Esophagus (tissue), 2 donors: ENCODE measurements at regions not wholly inside any gene's neighbourhood (a gene's known extent, or its start where the extent isn't known, plus 50 kb on each side); places are given as distances from the start of the nearest gene placed in this dataset.
"Not testable (repeated sequence)": the region's sequence is repeated elsewhere in the genome, so short reads cannot be mapped to it uniquely, and the experiment has no call there.

Source experiments
- H3K27ac ChIP-seq, 2 donors: one replicate each; pipeline ENCODE4 v1.5.1; 2013; ENCODE audit warnings: low read depth in 2 of 2, mild to moderate bottlenecking in 2 of 2, inconsistent platforms in 1 of 2, low read length in 1 of 2, moderate library complexity in 1 of 2
- H3K27me3 ChIP-seq, 2 donors: one replicate each; pipeline ENCODE4 v1.6.1; 2013; ENCODE audit warnings: low read length in 2 of 2, control low read depth in 1 of 2, mild to moderate bottlenecking in 1 of 2; ENCODE audit not compliant: insufficient read depth in 2 of 2, control insufficient read depth in 1 of 2
- H3K36me3 ChIP-seq, 2 donors: one replicate each; pipeline ENCODE4 v1.6.1; 2013; ENCODE audit warnings: low read length in 1 of 2; ENCODE audit not compliant: control insufficient read depth in 2 of 2, insufficient read depth in 2 of 2
- H3K4me1 ChIP-seq, 2 donors: one replicate each; pipeline ENCODE4 v1.6.1; 2013; ENCODE audit warnings: low read length in 1 of 2; ENCODE audit not compliant: control insufficient read depth in 2 of 2, insufficient read depth in 2 of 2
- H3K4me3 ChIP-seq, 2 donors: one replicate each; pipeline ENCODE4 v1.5.1; 2013; ENCODE audit warnings: low read length in 2 of 2, mild to moderate bottlenecking in 2 of 2, low read depth in 1 of 2, moderate library complexity in 1 of 2
- H3K9me3 ChIP-seq, 2 donors: one replicate each; pipeline ENCODE4 v1.6.1; 2013; ENCODE audit warnings: mild to moderate bottlenecking in 2 of 2, low read depth in 1 of 2, low read length in 1 of 2, moderate library complexity in 1 of 2; ENCODE audit not compliant: control insufficient read depth in 2 of 2, insufficient read depth in 1 of 2
- WGBS, 2 donors: extraction: QIAGEN DNeasy Blood & Tissue Kit; methylation state at CpG; one replicate each; pipeline ENCODE4 v1.1.7; 2013; 5-methylcytosine and 5-hydroxymethylcytosine counted together
- donor health status: healthy with polysubstance abuse.
- donor health status: Bipolar disorder and iron deficiency.

DNA sequence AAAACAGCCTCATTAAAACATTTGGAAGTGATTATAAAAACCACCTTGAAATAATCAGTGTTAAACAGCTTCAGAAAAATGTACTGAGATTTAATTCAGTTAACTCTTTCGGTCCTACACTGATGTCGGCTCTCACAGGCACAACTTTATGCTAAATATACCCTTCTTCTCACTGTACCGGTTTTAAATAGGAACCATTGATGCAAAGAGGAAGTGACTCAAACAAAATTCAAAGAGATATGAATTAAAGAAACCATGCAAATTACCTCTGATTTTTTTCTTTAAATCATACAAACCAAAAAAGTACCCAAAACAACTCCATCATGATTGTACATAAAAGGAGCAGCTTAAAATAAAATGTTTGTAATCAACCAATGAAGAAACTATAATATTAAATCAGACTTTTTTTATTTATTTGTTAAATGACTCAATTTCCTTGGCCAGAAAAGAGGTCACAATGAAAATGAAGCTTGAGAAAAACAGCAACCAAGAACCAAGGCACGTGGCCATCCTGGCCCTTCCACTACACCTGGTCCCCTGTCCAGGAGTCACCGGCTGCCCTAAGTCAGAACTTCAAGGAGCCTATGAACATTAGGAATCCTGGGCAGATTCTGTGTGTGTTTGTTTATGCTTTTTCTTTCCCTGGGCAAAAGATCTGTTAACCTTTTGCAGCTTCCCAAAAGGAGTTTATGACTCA is 73.0 kb upstream of the CABCOCO1 start:
- Histone ChIP-seq H3K9me3 (no peaks in the 10 kb centered on the region), H3K36me3 (no peaks in the 10 kb centered on the region), H3K27me3 (no peaks in the 10 kb centered on the region), H3K4me1 (no peaks in the 10 kb centered on the region), H3K4me3 (no peak overlapping the region), H3K27ac (no peak overlapping the region)
- WGBS, 2 donors = 71 to 74% methylated on average over 5 of the region's 5 CpGs

DNA sequence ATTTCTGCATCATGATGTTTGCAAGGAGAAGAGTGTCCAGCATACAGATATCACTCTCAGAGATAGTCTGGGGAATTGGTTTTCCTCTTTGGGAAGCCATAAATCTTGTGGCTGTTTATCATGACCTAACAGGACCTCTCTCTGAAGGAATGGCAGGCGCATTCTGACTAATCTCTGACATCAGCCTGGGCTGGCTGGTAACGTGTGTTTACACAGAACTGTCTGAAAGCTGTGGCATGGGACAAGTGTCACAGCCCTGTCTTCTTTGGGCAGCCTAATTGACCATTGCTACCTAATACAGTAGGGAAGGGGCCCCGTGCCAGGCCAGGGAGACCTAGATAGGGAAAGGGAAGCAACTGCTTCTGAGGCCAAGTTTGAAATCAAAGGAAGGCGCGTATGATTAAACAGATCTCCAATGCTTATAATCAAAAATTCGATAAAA is 73.9 kb upstream of the CABCOCO1 start:
- H3K9me3 ChIP-seq = no peaks in the 10 kb centered on the region
- H3K27me3 ChIP-seq = no peaks in the 10 kb centered on the region
- 70 to 79% methylated on average over 6 of the region's 6 CpGs for WGBS, 2 donors
- H3K36me3 ChIP-seq = no peaks in the 10 kb centered on the region
- no peak overlapping the region for H3K27ac ChIP-seq
- H3K4me1 ChIP-seq = no peaks in the 10 kb centered on the region
- H3K4me3 ChIP-seq = no peak overlapping the region

DNA sequence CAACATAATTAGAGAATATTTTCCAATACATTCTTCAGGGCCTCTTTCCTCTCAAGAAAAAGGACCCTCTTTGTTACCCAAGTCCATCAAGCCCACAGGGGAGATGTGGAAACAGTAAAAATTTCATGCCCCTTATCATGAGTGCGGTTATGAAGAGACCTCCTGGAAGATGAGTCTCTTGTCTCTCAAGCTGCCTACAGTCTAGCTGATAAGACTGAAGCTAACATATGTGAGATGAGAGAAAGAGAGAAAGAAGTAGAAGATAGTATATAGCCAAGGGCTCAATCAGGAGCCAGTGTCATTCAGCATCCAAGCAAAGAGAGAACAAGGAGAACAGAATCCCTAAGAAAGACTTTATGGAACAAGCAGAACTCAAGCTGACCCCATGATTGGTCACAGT is 75.9 kb upstream of the CABCOCO1 start:
- no peak overlapping the region for H3K4me3 ChIP-seq
- H3K4me1 ChIP-seq = no peaks in the 10 kb centered on the region
- WGBS, 2 donors = 94 to 96% methylated on average over 1 of the region's 1 CpG
- no peaks in the 10 kb centered on the region for H3K9me3 ChIP-seq
- H3K27me3 ChIP-seq = no peaks in the 10 kb centered on the region
- H3K27ac ChIP-seq = no peak overlapping the region
- no peaks in the 10 kb centered on the region for H3K36me3 ChIP-seq

DNA sequence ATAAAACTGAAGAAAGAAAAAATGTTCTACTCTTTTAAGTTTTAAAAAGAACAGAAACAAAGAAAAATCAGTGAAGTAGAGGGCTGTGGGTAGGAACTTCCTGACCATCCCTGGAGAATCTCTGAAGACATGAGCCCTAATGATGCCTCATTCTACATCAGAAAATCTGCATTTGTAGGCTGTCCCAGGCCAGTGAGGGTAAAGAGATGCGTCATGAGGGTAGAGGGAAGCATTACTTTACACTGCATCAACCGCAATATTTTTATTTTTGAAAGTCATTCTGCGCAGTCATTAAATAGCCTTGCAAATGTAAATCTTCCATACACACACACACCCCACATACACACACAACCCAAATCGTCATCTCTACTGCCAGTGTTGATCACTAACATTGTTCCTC is 82.1 kb upstream of the CABCOCO1 start:
- H3K27ac ChIP-seq = no peak overlapping the region
- WGBS, 2 donors = 90 to 94% methylated on average over 4 of the region's 4 CpGs

DNA sequence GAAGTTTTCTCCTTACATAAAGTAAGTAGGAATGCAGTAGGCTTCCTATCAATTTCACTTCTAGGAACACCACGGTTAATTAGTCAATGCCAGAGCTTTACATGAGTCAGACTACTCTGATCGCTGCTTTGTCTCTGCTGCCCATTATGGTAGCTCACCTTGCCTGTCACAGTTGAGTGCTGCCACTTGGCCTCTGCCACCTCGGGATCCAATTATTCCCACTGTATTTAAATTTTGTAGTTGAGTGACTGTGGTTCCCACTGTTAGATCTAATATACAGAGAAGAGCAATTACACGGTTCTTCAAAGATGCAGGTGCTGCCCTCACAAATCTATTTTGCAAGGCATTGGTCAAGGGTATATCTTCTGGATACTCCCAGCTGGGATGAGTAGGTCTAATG is 92.5 kb upstream of the CABCOCO1 start:
- not testable (repeated sequence) for H3K36me3 ChIP-seq, H3K27ac ChIP-seq
- 71 to 85% methylated on average over 4 of the region's 4 CpGs for WGBS, 2 donors

More for the DNA sequence above, 82.1 kb upstream of the CABCOCO1 start:
- no peak overlapping the region for H3K4me3 ChIP-seq
- H3K36me3 ChIP-seq = no peaks in the 10 kb centered on the region
- H3K4me1 ChIP-seq = no peaks in the 10 kb centered on the region
- no peaks in the 10 kb centered on the region for H3K9me3 ChIP-seq
- no peaks in the 10 kb centered on the region for H3K27me3 ChIP-seq

GRCh38 chr10:61567729-61568128 is 95.0 kb upstream of the CABCOCO1 start:
- peaks cover 0 to 4% of the 10 kb centered on the region in 2 donors for H3K4me1 ChIP-seq
- H3K27ac ChIP-seq = no peak overlapping the region
- no peaks in the 10 kb centered on the region for H3K27me3 ChIP-seq
- H3K4me3 ChIP-seq = no peak overlapping the region
- no peaks in the 10 kb centered on the region for H3K36me3 ChIP-seq
- no peaks in the 10 kb centered on the region for H3K9me3 ChIP-seq
- whole genome bisulfite sequencing, 2 donors = 91 to 94% methylated on average over 2 of the region's 2 CpGs

More for the DNA sequence above, 92.5 kb upstream of the CABCOCO1 start:
- not testable (repeated sequence) for H3K27me3 ChIP-seq, H3K4me3 ChIP-seq, H3K4me1 ChIP-seq, H3K9me3 ChIP-seq

DNA sequence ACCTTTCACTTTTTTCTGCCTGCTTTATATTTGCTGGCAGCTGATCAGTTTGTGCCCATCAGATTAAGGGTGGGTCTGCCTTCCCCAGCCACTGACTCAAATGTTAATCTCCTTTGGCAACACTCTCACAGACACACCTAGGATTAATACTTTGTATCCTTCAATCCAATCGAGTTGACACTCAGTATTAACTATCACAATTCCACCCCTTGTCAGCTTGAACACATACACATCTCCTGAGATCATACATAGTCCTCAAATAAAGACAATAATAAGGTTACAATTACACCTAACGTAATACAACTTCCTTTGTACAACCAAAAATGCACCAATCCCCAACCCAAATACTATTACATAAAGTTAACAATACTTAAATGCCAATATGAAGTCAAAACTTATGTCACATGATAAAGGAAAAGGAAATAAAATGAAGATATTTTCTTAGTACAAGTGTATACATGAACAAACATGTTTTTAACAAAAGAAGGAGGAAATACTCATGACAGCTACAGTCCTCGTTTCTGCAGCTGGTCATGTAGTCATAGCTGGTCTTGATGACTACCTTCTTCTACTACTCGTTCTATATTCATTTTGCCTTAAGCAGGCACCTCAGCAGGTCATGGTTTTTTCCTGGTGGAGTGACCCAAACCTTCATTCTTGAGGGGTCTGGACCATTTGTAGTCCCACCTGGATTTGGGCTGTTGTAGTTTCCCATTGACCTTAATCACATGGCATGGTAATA is 96.7 kb upstream of the CABCOCO1 start:
- H3K27ac ChIP-seq = peak overlapping the region; percentile 48 to 71
- no peaks in the 10 kb centered on the region for H3K9me3 ChIP-seq
- H3K27me3 ChIP-seq = no peaks in the 10 kb centered on the region
- H3K4me3 ChIP-seq = no peak overlapping the region
- peaks cover 0 to 4% of the 10 kb centered on the region in 2 donors for H3K4me1 ChIP-seq
- WGBS, 2 donors = 46 to 50% methylated on average over 4 of the region's 4 CpGs
- no peaks in the 10 kb centered on the region for H3K36me3 ChIP-seq

DNA sequence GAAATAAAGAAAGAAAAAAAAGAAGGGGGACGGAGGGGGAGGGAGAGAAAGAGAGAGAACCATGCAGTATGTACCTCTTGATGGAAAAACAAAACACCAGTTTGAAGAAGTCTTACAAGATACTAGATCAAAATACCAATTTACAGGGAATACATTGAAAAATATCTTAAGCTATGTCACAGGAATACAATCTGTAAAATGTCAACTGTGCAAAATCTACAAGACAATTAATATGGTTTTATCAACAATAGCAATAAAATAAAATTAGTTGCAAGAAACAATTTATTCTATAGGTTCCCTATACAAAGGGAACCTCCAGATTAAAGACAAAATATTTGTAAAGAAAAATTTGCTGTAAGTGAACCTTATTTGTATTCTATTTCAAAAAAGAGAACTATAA is 98.3 kb upstream of the CABCOCO1 start:
- H3K27ac ChIP-seq = no peak overlapping the region
- H3K27me3 ChIP-seq = no peaks in the 10 kb centered on the region
- H3K4me1 ChIP-seq = peaks cover 0 to 4% of the 10 kb centered on the region in 2 donors
- H3K9me3 ChIP-seq = no peaks in the 10 kb centered on the region
- no peaks in the 10 kb centered on the region for H3K36me3 ChIP-seq
- 73 to 94% methylated on average over 1 of the region's 1 CpG for WGBS, 2 donors
- no peak overlapping the region for H3K4me3 ChIP-seq

- Histone ChIP-seq H3K27me3 (no peaks in the 10 kb centered on the region), H3K36me3 (no peaks in the 10 kb centered on the region), H3K4me1 (no peaks in the 10 kb centered on the region), H3K27ac (no peak overlapping the region), H3K4me3 (no peak overlapping the region), H3K9me3 (no peaks in the 10 kb centered on the region)
Observed at GRCh38 chr10:61559615-61560014, 103.1 kb upstream of the CABCOCO1 start.

GRCh38 chr10:61558188-61558587 is 104.5 kb upstream of the CABCOCO1 start:
- H3K36me3 ChIP-seq = no peaks in the 10 kb centered on the region
- no peak overlapping the region for H3K27ac ChIP-seq
- H3K9me3 ChIP-seq = no peaks in the 10 kb centered on the region
- 80 to 83% methylated on average over 3 of the region's 3 CpGs for WGBS, 2 donors
- no peak overlapping the region for H3K4me3 ChIP-seq
- no peaks in the 10 kb centered on the region for H3K4me1 ChIP-seq
- no peaks in the 10 kb centered on the region for H3K27me3 ChIP-seq
